Activated T-helper 2 cell treated with anti-CD3 and anti-CD28 coated beads, Interferon-gamma antibody, Interleukin-2, Interleukin-4, amounts not matched to agents 10 μg/mL and 5 μg/mL and 100 μg/mL, durations not matched to agents 14 hours and 24 hours and 36 hours (primary cell): ENCODE measurements at regions not wholly inside any gene's neighbourhood (a gene's known extent, or its start where the extent isn't known, plus 50 kb on each side); places are given as distances from the start of the nearest gene placed in this dataset.

ENCODE experiments used
- DNase-seq: peaks from one replicate; pipeline ENCODE4 v3.0.0; 2021; ENCODE audit warnings: low spot score
- H3K27ac Mint-ChIP-seq: one replicate; pipeline ENCODE4 v1.8.0; 2021; ENCODE audit warnings: mixed read lengths
- H3K27me3 Mint-ChIP-seq: one replicate; pipeline ENCODE4 v1.8.0; 2021; ENCODE audit warnings: low read depth, mixed read lengths
- H3K36me3 Mint-ChIP-seq: one replicate; pipeline ENCODE4 v1.8.0; 2021; ENCODE audit warnings: low read depth, mixed read lengths
- H3K4me1 Mint-ChIP-seq: one replicate; pipeline ENCODE4 v1.8.0; 2021; ENCODE audit warnings: low read depth, mixed read lengths
- H3K4me3 Mint-ChIP-seq: one replicate; pipeline ENCODE4 v1.8.0; 2021; ENCODE audit warnings: low read depth, mild to moderate bottlenecking, moderate library complexity, mixed read lengths
- H3K9me3 Mint-ChIP-seq: one replicate; pipeline ENCODE4 v1.8.0; 2021; ENCODE audit warnings: mixed read lengths
- intact Hi-C: fragments of 100-400 bp; cut with micrococcal nuclease; formaldehyde crosslinking; loops from one replicate; pipeline ENCODE4 v1.15.1; 2023

DNA sequence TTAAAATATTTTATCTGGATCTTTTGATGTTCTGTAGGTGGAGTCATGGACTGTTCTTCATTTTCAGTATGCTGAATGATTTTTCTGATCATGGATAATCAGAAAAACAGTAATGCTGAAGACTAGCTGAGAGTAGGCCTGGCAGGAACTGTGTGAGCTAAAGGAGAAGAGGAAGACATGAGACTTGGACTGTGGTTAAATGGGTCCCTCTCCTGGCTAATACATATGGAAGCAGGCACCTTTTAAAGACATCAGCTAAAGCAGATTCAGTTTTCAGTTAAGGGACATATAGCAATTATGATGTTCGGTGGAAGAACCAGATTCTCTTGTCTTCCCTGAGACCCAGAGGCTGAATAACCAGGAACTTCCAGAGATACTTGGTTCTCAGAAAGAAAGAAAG lies 169.4 kb downstream of the OLFM4 start:
- no peaks in the 10 kb centered on the region for H3K9me3 Mint-ChIP-seq
- H3K4me1 Mint-ChIP-seq: no peaks in the 10 kb centered on the region
- no peak overlapping the region for H3K27ac Mint-ChIP-seq
- no peaks in the 10 kb centered on the region for H3K27me3 Mint-ChIP-seq
- DNase-seq: no peak
- intact Hi-C loops: no loop called here
- H3K4me3 Mint-ChIP-seq: no peak overlapping the region
- no peaks in the 10 kb centered on the region for H3K36me3 Mint-ChIP-seq

DNA sequence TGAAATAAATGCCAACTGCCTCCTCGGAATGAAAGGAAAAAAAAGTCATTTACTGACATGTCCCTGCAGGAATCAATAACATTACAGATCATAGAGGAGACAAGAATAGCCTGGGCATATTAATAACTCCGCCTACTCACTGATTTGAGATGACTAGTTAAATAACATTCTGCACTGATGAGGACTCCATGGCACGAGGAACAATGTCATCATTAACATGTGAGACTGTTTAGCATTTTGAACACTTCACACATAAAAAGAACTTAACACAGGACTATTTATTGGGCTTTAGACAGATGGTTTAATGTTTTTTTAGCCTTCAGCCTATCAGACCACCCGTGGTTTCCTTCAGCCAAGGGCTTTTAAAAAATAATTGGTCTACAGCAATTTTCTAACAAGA lies 170.1 kb downstream of the OLFM4 start:
- H3K27ac Mint-ChIP-seq: no peak overlapping the region
- H3K27me3 Mint-ChIP-seq: no peaks in the 10 kb centered on the region
- DNase-seq: no peak
- no peaks in the 10 kb centered on the region for H3K9me3 Mint-ChIP-seq
- H3K4me3 Mint-ChIP-seq: no peak overlapping the region
- H3K36me3 Mint-ChIP-seq: no peaks in the 10 kb centered on the region
- intact Hi-C loops: no loop called here
- no peaks in the 10 kb centered on the region for H3K4me1 Mint-ChIP-seq

DNA sequence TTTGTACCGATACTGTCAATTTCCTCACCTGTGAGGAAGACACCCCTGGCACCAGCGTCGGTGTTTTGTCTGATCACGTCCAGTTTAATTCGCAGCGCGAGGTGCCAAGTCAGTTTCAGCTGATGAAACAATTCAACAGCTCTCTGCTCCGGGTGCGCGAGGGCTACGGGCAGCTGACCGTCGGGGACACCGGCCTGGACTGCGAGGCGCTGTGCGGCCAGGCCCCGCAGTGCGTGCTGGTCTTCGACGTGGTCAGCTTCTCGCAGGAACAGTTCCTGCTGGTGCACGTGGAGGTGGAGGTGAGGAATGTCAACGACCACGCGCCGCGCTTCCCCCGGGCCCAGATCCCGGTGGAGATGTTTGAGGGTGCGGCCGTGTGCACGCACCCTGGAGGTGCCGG lies 171.5 kb downstream of the OLFM4 start:
- no peak overlapping the region for H3K4me3 Mint-ChIP-seq
- H3K27ac Mint-ChIP-seq: no peak overlapping the region
- no peaks in the 10 kb centered on the region for H3K9me3 Mint-ChIP-seq
- H3K4me1 Mint-ChIP-seq: no peaks in the 10 kb centered on the region
- no peaks in the 10 kb centered on the region for H3K27me3 Mint-ChIP-seq
- H3K36me3 Mint-ChIP-seq: no peaks in the 10 kb centered on the region
- no peak for DNase-seq
- intact Hi-C loops: loop anchor here (5.0 kb wide), 1 partner anchor 353 kb away; the partner anchor contains the start of gene PCDH8

DNA sequence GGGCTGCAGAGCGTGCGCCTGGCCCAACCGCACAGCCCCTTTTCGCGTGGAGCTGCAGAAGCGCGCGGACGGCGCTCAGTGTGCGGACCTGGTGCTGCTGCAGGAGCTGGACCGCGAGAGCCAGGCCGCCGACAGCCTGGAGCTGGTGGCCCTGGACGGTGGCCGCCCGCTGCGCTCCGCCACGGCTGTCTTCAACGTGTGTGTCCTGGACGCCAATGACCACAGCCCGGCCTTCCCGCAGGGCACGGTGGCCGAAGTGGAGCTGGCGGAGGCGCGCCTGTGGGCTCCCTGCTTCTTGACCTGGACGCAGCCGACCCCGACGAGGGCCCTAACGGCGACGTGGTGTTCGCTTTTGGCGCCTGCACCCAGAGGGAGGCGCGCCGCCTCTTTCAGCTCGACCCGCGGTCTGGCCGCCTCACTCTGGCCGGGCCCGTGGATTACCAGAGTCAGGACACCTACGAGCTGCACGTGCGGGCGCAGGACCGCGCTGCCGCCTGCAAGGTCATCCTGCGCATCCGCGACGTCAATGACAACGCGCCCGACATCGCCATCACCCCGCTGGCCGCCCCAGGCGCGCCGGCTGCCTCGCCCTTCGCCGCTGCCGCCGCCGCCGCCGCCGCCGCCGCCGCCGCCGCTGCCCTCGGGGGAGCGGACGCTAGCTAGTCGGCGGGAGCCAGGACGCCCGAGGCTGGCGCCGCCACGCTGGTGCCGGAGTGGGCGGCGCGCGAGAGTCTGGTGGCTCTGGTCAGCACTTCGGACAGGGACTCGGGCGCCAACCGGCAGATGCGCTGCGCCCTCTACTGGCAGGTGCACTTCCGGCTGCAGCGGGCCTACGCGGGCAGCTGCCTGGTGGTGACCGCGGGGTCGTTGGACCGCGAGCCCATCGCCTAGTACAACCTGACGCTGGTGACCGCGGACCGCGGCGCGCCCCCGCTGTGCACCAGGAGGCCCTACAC lies 172.2 kb downstream of the OLFM4 start:
- no peak overlapping the region for H3K4me3 Mint-ChIP-seq
- no peak for DNase-seq
- no peaks in the 10 kb centered on the region for H3K27me3 Mint-ChIP-seq
- H3K9me3 Mint-ChIP-seq: no peaks in the 10 kb centered on the region
- H3K27ac Mint-ChIP-seq: no peak overlapping the region
- intact Hi-C loops: loop anchor here (5.0 kb wide), 1 partner anchor 353 kb away; the partner anchor contains the start of gene PCDH8
- no peaks in the 10 kb centered on the region for H3K36me3 Mint-ChIP-seq
- no peaks in the 10 kb centered on the region for H3K4me1 Mint-ChIP-seq

DNA sequence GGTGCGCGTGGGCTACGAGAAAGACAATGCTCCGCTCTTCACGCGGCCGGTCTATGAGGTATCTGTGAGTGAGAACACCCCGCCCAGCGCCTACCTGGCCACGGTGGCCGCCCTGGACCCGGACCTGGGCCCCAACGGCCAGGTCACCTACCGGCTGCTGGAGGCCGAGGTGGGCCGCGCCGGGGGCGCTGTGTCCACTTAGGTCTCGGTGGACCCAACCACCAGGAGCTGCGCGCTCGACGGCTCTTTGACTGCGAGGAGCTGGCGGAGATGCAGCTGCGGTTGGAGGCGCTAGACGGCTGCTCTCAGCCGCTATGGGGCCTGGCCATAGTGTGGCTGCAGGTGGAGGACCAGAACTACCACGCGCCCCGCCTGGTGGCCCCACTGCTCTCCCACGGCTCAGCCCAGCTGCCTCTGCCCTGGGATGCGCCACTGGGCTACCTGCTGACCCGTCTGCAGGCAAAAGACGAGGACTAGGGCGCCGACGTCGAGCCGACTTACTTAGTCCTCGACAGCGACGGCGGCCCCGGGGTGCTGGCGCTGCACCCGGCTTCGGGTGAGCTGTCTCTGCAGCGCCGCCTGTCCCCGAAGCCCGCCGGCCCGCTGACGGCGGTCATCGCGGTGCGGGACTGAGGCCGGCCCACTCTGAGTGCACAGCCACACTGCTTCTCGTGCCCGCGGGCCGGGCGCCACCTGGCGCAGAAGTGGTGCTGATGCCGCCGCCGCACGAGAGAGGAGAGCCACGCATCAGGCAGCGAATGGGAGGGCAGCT lies 173.0 kb downstream of the OLFM4 start:
- Mint-ChIP-seq H3K9me3 (no peaks in the 10 kb centered on the region), H3K4me3 (no peak overlapping the region), H3K27me3 (no peaks in the 10 kb centered on the region), H3K4me1 (no peaks in the 10 kb centered on the region), H3K27ac (no peak overlapping the region), H3K36me3 (no peaks in the 10 kb centered on the region)
- intact Hi-C loops: loop anchor here (5.0 kb wide), 1 partner anchor 354 kb away; the partner anchor contains the start of gene PCDH8
- DNase-seq: no peak

DNA sequence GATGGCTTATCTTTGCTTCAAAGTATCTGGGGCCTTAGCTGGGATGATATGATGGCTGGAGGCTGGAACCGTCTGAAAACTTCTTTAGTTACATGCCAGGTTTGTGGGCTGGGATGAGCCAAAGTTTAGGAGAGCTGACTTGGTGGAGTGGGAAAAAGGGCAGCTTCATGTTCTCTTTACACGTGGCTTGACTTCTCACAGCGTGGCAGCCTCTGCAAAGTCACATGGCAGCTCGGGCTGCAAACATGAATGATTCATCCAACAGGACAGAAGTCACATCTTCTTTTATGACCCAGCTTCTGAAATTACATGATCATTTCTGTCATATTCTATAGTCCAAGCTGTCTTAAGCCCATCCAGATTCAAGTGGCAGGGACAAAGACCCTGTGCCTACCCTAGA lies 176.0 kb downstream of the OLFM4 start:
- Mint-ChIP-seq H3K4me3 (no peak overlapping the region), H3K27ac (no peak overlapping the region), H3K4me1 (no peaks in the 10 kb centered on the region), H3K9me3 (no peaks in the 10 kb centered on the region), H3K36me3 (no peaks in the 10 kb centered on the region), H3K27me3 (no peaks in the 10 kb centered on the region)
- DNase-seq: no peak
- intact Hi-C loops: loop anchor here (5.0 kb wide), 1 partner anchor 357 kb away; the partner anchor contains the start of gene PCDH8

DNA sequence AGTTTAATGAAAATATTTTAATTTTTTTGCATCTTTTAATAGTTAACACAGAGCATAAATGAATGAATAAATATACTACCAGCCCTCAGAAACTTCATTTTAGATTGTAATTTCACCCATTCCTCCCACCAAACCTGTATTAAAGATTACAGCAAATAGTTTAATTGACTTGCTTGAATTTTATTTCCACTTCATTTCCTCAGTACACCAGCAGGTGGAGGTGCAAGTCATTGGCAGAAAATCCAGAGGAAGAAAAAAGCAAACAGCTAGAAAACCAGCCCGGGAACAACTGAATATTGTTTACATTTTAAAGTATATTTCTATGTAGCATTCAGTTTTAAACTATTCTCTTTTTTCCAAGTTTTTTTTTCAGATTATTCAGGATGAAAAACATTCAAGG lies 177.8 kb downstream of the OLFM4 start:
- H3K27ac Mint-ChIP-seq: no peak overlapping the region
- no peaks in the 10 kb centered on the region for H3K4me1 Mint-ChIP-seq
- no peak overlapping the region for H3K4me3 Mint-ChIP-seq
- no peaks in the 10 kb centered on the region for H3K27me3 Mint-ChIP-seq
- intact Hi-C loops: no loop called here
- H3K36me3 Mint-ChIP-seq: no peaks in the 10 kb centered on the region
- H3K9me3 Mint-ChIP-seq: no peaks in the 10 kb centered on the region
- no peak for DNase-seq

DNA sequence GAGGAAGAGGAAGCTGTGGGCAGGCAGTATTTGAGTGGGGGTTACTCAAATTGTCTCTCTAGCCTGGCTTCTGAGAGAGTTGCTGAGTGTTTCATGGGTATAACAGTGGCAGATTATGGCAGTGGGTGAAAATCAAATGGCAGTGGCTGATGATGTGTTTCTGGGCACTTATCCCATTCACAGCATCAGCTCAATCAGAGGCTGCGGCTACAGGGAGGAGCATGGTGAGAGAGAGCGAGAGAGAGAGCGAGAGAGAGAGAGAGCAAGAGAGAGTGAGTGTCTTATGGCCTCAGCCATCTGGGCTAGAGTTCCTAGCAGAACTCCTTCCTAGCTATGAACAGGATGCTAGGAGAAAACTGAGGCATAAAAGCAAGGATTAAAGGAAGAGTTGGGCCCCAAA lies 178.9 kb downstream of the OLFM4 start:
- no peak for DNase-seq
- no peaks in the 10 kb centered on the region for H3K4me1 Mint-ChIP-seq
- H3K9me3 Mint-ChIP-seq: no peaks in the 10 kb centered on the region
- intact Hi-C loops: no loop called here
- H3K27ac Mint-ChIP-seq: no peak overlapping the region
- no peaks in the 10 kb centered on the region for H3K36me3 Mint-ChIP-seq
- H3K27me3 Mint-ChIP-seq: no peaks in the 10 kb centered on the region
- H3K4me3 Mint-ChIP-seq: no peak overlapping the region

DNA sequence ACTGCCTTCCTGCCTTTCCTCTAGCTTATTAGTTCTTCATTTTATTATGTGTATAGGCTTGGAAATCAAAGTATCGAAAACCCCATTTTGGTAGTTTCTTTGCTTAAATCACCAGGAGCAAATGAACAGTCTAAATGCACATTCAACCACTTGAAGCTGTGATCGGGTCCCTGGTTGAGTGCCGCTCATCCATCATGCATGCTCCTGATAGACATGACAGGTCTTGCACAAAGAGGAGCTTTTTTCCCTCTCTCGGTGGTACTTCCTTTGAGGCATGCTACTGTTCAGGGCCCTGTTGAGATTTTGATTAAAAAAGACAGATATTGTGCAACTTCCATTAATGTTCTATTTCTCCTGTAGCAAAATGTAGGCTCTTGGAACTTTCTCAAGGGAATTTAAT lies 185.8 kb downstream of the OLFM4 start:
- Mint-ChIP-seq H3K27me3 (no peaks in the 10 kb centered on the region), H3K27ac (no peak overlapping the region), H3K4me3 (no peak overlapping the region), H3K36me3 (no peaks in the 10 kb centered on the region), H3K4me1 (no peaks in the 10 kb centered on the region), H3K9me3 (no peaks in the 10 kb centered on the region)
- intact Hi-C loops: no loop called here
- no peak for DNase-seq

DNA sequence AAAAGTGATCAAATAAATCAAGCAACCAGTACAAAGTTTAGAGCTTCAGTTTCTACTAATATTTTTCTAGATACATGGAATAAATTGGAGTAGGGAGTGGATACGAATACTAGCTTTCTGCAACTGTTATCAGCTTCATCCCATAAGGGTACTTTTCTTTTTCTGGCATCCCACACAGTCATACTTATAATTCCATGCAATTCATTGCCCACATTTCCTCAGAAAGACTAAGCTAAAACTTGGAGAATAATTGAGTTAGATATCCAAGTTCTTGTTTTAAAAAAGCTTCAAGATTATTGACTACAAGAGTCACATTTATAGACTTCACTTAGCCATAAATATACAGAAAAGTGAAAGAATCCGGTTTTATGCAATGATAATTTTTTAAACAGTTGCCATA lies 186.9 kb downstream of the OLFM4 start:
- no peaks in the 10 kb centered on the region for H3K27me3 Mint-ChIP-seq
- no peak overlapping the region for H3K27ac Mint-ChIP-seq

DNA sequence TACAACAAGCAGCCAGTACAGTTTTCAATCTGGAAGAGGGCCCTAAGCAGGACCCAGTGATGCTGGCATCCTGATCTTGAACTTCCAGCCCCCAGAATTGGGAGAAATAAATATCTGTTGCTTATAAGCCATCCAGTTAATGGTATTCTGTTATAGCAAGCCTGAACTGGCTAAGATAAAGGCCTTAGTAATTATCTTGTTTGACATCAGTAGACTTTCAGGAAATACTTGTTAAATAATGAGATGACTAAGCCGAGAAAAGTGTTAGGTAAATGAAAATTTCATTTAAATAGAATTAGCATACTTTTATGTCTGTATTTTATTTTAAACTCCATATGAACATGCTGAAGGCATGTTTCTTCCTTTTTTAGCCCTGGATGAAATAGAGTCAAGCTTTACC lies 188.2 kb downstream of the OLFM4 start:
- no peak overlapping the region for H3K4me3 Mint-ChIP-seq
- H3K4me1 Mint-ChIP-seq: no peaks in the 10 kb centered on the region
- H3K27ac Mint-ChIP-seq: no peak overlapping the region
- intact Hi-C loops: no loop called here
- H3K36me3 Mint-ChIP-seq: no peaks in the 10 kb centered on the region
- no peaks in the 10 kb centered on the region for H3K27me3 Mint-ChIP-seq
- no peaks in the 10 kb centered on the region for H3K9me3 Mint-ChIP-seq
- no peak for DNase-seq

More for the DNA sequence above, 186.9 kb downstream of the OLFM4 start:
- H3K9me3 Mint-ChIP-seq: no peaks in the 10 kb centered on the region
- H3K36me3 Mint-ChIP-seq: no peaks in the 10 kb centered on the region
- intact Hi-C loops: no loop called here
- H3K4me3 Mint-ChIP-seq: no peak overlapping the region
- no peak for DNase-seq
- no peaks in the 10 kb centered on the region for H3K4me1 Mint-ChIP-seq

DNA sequence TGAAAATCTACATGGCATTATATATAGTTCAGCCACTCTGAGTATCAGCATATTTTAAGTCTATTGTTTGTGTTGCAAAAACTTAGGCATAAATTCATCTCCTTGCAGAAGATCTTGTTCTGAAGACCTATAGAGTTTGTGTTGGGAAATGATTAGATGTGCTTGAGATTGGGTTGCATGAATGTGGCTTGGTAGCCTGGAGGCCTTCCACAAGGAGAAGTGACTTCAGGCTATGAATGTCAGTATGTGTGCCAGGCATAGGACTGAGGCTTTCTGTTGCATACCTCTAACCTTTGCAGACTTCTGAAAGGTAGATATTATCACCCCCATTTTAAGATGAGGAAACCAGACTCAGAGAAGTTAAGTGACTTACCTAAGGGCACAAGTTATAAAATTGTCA lies 188.6 kb downstream of the OLFM4 start:
- no peaks in the 10 kb centered on the region for H3K36me3 Mint-ChIP-seq
- DNase-seq: no peak
- no peaks in the 10 kb centered on the region for H3K9me3 Mint-ChIP-seq
- no peaks in the 10 kb centered on the region for H3K27me3 Mint-ChIP-seq
- intact Hi-C loops: no loop called here
- no peak overlapping the region for H3K27ac Mint-ChIP-seq
- H3K4me3 Mint-ChIP-seq: no peak overlapping the region
- H3K4me1 Mint-ChIP-seq: no peaks in the 10 kb centered on the region

DNA sequence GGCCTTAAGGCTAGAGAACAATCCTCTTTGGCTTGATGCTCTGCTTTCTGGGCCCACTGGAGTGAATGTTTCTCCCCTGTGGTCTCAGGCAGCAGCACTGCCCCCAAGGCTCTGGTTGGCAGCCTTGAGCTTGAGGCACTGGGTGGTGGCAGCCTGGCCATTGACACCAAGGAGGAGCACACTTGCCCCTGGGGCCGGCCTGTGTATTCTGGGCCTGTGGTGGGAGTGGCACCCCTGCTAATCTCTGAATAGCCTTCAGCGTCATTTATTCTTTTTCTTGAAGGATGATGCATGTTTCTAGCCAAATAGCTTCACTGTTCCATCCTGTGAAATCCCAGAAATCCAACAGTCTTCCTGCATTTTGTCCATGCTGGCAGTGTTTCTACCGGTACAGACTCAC lies 191.4 kb downstream of the OLFM4 start:
- intact Hi-C loops: no loop called here
- Mint-ChIP-seq H3K27me3 (no peaks in the 10 kb centered on the region), H3K4me3 (no peak overlapping the region), H3K9me3 (peaks cover 3% of the 10 kb centered on the region), H3K27ac (no peak overlapping the region), H3K36me3 (no peaks in the 10 kb centered on the region), H3K4me1 (no peaks in the 10 kb centered on the region)
- DNase-seq: no peak
